Inflammatory macrophage treated with lipopolysaccharide for 4 hours (primary cell): ENCODE measurements at regions not wholly inside any gene's neighbourhood (a gene's known extent, or its start where the extent isn't known, plus 50 kb on each side); places are given as distances from the start of the nearest gene placed in this dataset.

Experiments
- DNase-seq: peaks from one replicate; pipeline ENCODE4 v3.0.0-alpha.2; 2020

GRCh38 chr6:140602431-140603248 lies 1228.2 kb upstream of the CITED2 start:
- no peak for DNase-seq

GRCh38 chr6:140601021-140601808 lies 1226.8 kb upstream of the CITED2 start:
- no peak for DNase-seq

- DNase-seq, result no peak
Measured at GRCh38 chr6:140599916-140600315, 1225.5 kb upstream of the CITED2 start.

- DNase-seq, result no peak
Measured at GRCh38 chr6:140597181-140597580, 1222.7 kb upstream of the CITED2 start.

- DNase-seq, result no peak
Measured at GRCh38 chr6:140594806-140595128, 1220.3 kb upstream of the CITED2 start.

GRCh38 chr6:140592877-140593276 lies 1218.4 kb upstream of the CITED2 start:
- DNase-seq, result no peak

GRCh38 chr6:140590641-140591040 lies 1216.2 kb upstream of the CITED2 start:
- no peak for DNase-seq

- DNase-seq, result no peak
Measured at GRCh38 chr6:140586426-140587061, 1212.1 kb upstream of the CITED2 start.

- no peak for DNase-seq
Measured at GRCh38 chr6:140581601-140582000, 1207.2 kb upstream of the CITED2 start.

- no peak for DNase-seq
Measured at GRCh38 chr6:140579918-140580317, 1205.5 kb upstream of the CITED2 start.

GRCh38 chr6:140576004-140576555 lies 1201.6 kb upstream of the CITED2 start:
- no peak for DNase-seq

- DNase-seq, result no peak
Measured at GRCh38 chr6:140572867-140573266, 1198.4 kb upstream of the CITED2 start.

GRCh38 chr6:140572129-140572528 lies 1197.7 kb upstream of the CITED2 start:
- DNase-seq, result no peak

- DNase-seq, result no peak
Measured at GRCh38 chr6:140571145-140571544, 1196.7 kb upstream of the CITED2 start.

- no peak for DNase-seq
Measured at GRCh38 chr6:140567466-140567865, 1193.0 kb upstream of the CITED2 start.

GRCh38 chr6:140566781-140567277 lies 1192.4 kb upstream of the CITED2 start:
- peak; percentile 4 for DNase-seq

GRCh38 chr6:140563728-140564127 lies 1189.3 kb upstream of the CITED2 start:
- DNase-seq, result no peak

- peak; percentile 10 for DNase-seq
Measured at GRCh38 chr6:140561701-140562100, 1187.3 kb upstream of the CITED2 start.

GRCh38 chr6:140560671-140561070 lies 1186.2 kb upstream of the CITED2 start:
- no peak for DNase-seq

GRCh38 chr6:140559458-140559857 lies 1185.0 kb upstream of the CITED2 start:
- no peak for DNase-seq

GRCh38 chr6:140554421-140554820 lies 1180.0 kb upstream of the CITED2 start:
- no peak for DNase-seq

- DNase-seq, result no peak
Measured at GRCh38 chr6:140548366-140548765, 1173.9 kb upstream of the CITED2 start.

GRCh38 chr6:140546640-140547039 lies 1172.2 kb upstream of the CITED2 start:
- no peak for DNase-seq
